ENCODE measurements at regions not wholly inside any gene's neighbourhood (a gene's known extent, or its start where the extent isn't known, plus 50 kb on each side); places are given as distances from the start of the nearest gene placed in this dataset.
"Not testable (repeated sequence)": the region's sequence is repeated elsewhere in the genome, so short reads cannot be mapped to it uniquely, and the experiment has no call there.

DNA sequence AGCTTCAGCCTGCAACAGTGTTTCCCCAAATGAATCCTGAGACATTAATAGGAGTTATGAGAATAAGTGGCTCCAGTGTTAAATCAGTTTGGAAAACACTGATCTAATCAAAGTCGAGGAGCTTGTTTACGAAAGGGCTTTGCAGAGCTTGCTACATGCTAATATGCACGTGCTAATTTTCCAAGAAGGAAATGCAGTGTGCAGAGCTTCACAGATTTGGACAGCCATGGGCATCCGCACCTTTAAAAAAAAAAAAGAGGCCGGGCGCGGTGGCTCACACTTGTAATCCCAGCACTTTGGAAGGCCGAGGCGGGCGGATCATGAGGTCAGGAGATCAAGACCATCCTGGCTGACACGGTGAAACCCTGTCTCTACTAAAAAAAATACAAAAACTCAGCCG lies 79.7 kb upstream of the LMO2 start:
- DNase-seq (ENCODE audit: low read depth in 2 of 2), result not testable (repeated sequence)

DNA sequence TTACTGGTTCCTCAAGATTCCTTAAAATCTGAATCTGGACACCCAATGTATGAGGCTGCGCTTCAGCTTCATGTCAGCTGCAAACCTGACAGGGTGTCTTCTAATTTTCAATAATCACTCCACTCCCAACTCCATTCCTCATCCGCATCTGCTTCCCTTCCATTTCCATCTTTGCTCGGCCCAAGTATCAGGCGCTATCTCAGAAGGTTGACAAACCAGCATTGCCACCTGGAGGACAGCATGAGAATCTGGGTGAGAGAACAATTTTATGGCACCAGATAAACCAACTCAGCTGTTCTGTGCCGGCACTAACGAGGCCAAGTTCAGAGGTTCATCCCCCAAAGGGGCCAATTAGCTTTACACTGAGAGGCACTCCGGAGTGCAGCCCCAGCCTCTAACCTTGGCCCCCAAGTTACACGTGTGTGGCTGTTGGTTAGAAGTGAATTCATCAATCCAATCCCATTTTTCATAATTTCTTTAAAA lies 79.1 kb upstream of the LMO2 start:
- peak; percentile 18 to 19 for DNase-seq (ENCODE audit: low read depth in 2 of 2)

- DNase-seq (ENCODE audit: low read depth in 2 of 2), result no peak
Measured at GRCh38 chr11:33967451-33967850, 75.6 kb upstream of the LMO2 start.

DNA sequence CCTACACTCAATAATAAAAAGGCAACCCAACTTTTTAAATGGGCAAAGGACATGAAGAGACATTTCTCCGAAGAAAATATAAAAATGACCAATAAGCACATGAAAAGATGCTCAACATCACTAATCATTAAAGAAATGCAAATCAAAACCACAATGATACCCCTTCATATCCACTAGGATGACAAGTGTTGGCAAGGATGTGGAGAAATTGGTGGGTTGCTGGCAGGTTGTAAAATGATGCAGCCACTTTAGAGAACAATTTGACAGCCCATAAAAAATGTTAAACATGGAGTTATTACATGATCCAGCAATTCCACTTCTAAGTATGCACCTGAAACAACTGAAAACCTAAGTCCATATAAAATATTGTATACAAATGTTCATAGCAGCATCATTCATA lies 73.2 kb upstream of the LMO2 start:
- DNase-seq (ENCODE audit: low read depth in 2 of 2), result no peak

- DNase-seq (ENCODE audit: low read depth in 2 of 2), result no peak
Measured at GRCh38 chr11:33959855-33960400, 68.1 kb upstream of the LMO2 start.

GRCh38 chr11:33957304-33957917 lies 65.5 kb upstream of the LMO2 start:
- DNase-seq (ENCODE audit: low read depth in 2 of 2), result no peak

- DNase-seq (ENCODE audit: low read depth in 2 of 2), result no peak
Measured at GRCh38 chr11:33956611-33957010, 64.7 kb upstream of the LMO2 start.

- no peak for DNase-seq (ENCODE audit: low read depth in 2 of 2)
Measured at GRCh38 chr11:33953289-33953688, 61.4 kb upstream of the LMO2 start.

DNA sequence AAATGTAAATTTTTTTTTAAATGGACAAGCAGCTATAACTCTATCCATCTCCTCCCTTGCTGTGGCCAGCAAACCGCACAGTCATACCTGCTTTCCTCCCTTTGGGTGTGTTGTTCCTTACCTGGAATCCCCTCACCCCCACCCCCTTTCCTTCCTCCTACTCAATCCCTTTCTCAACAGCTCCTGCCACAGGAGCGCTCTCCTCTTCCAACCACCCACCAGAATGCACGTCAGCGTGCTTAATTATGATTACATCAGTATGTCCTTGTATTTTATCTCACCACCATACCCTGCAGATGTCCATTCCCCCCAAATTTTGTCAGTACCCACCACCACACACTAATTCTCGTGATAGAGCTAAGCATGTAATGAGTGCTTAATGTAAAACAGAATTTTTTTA lies 60.9 kb upstream of the LMO2 start:
- DNase-seq (ENCODE audit: low read depth in 2 of 2), result no peak

DNA sequence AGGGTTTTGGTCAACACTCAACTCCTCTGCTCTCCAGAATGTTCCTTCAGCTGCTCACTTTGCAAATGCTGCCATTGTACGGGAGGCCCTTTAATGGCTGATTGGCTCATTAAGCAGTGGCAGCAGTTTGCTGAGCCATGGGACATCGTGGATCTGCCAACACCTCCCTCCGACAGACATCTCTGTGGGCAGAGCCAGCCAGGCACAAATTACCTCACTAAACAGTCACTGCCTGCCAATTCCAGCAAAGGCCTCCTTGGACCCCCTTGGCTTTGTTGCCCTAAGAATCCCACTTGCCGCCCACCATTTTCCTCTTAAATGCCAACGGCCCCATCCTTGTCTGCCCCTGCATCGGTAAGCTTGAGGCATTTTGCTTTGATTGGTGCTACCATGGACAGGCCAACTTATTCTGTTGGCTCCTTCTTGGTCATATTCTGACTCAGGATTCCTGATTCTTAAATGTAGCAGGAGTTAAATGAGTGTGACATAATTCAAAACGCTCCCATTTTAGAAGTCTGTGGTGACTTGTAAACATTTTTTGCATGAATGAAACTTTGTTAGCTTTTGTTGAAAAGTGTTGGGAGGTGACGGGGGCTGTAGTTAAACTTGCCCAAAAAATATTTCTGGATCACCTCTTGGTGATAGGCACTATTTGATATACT lies 57.5 kb upstream of the LMO2 start:
- no peak for DNase-seq (ENCODE audit: low read depth in 2 of 2)

- no peak for DNase-seq (ENCODE audit: low read depth in 2 of 2)
Measured at GRCh38 chr11:33948494-33948893, 56.6 kb upstream of the LMO2 start.

- DNase-seq (ENCODE audit: low read depth in 2 of 2), result not testable (repeated sequence)
Measured at GRCh38 chr11:33947918-33948317, 56.0 kb upstream of the LMO2 start.

GRCh38 chr11:33946930-33947329 lies 55.1 kb upstream of the LMO2 start:
- DNase-seq (ENCODE audit: low read depth in 2 of 2), result no peak

- no peak for DNase-seq (ENCODE audit: low read depth in 2 of 2)
Measured at GRCh38 chr11:33945481-33946268, 53.8 kb upstream of the LMO2 start.

- no peak for DNase-seq (ENCODE audit: low read depth in 2 of 2)
Measured at GRCh38 chr11:33944693-33945424, 53.0 kb upstream of the LMO2 start.

- DNase-seq (ENCODE audit: low read depth in 2 of 2), result no peak
Measured at GRCh38 chr11:33944345-33944692, 52.4 kb upstream of the LMO2 start.

- DNase-seq (ENCODE audit: low read depth in 2 of 2), result no peak
Measured at GRCh38 chr11:33942954-33943353, 51.1 kb upstream of the LMO2 start.

GRCh38 chr11:33941637-33942160 lies 49.8 kb upstream of the LMO2 start:
- DNase-seq (ENCODE audit: low read depth in 2 of 2), result no peak
